ENCODE measurements at regions not wholly inside any gene's neighbourhood (a gene's known extent, or its start where the extent isn't known, plus 50 kb on each side); places are given as distances from the start of the nearest gene placed in this dataset.
"Not testable (repeated sequence)": the region's sequence is repeated elsewhere in the genome, so short reads cannot be mapped to it uniquely, and the experiment has no call there.

- Mint-ChIP-seq H3K9me3 (peaks cover 0 to 4% of the 10 kb centered on the region in 2 donors), H3K27ac (no peak overlapping the region), H3K36me3 (peaks cover 0 to 16% of the 10 kb centered on the region in 2 donors)
- ATAC-seq (peak in 1 of 2 donors; percentile 46), DNase-seq (ENCODE audit: low spot score in 2 of 2) (no peak)
Observed at GRCh38 chr1:184838504-184838951, 83.9 kb upstream of the EDEM3 start.

GRCh38 chr1:184836934-184837895 lies 82.6 kb upstream of the EDEM3 start:
- Mint-ChIP-seq H3K36me3 (peaks cover 0 to 9% of the 10 kb centered on the region in 2 donors), H3K27ac (no peak overlapping the region), H3K9me3 (no peaks in the 10 kb centered on the region)
- no peak for ATAC-seq
- DNase-seq (ENCODE audit: low spot score in 2 of 2) = no peak

- Mint-ChIP-seq H3K36me3 (peaks cover 0 to 9% of the 10 kb centered on the region in 2 donors), H3K9me3 (no peaks in the 10 kb centered on the region), H3K27ac (no peak overlapping the region)
- no peak for DNase-seq (ENCODE audit: low spot score in 2 of 2)
- no peak for ATAC-seq
Observed at GRCh38 chr1:184836141-184836540, 81.5 kb upstream of the EDEM3 start.

- H3K27ac Mint-ChIP-seq; DNase-seq (ENCODE audit: low spot score in 2 of 2); H3K36me3 Mint-ChIP-seq; ATAC-seq; H3K9me3 Mint-ChIP-seq: not testable (repeated sequence)
Observed at GRCh38 chr1:184833994-184834393, 79.3 kb upstream of the EDEM3 start.

GRCh38 chr1:184832517-184832916 lies 77.9 kb upstream of the EDEM3 start:
- no peaks in the 10 kb centered on the region for H3K9me3 Mint-ChIP-seq
- H3K27ac Mint-ChIP-seq = no peak overlapping the region
- ATAC-seq (no peak), DNase-seq (ENCODE audit: low spot score in 2 of 2) (no peak)
- H3K36me3 Mint-ChIP-seq = peaks cover 0 to 9% of the 10 kb centered on the region in 2 donors

- not testable (repeated sequence) for ATAC-seq; H3K36me3 Mint-ChIP-seq; DNase-seq (ENCODE audit: low spot score in 2 of 2); H3K9me3 Mint-ChIP-seq; H3K27ac Mint-ChIP-seq
Observed at GRCh38 chr1:184829496-184829895, 74.8 kb upstream of the EDEM3 start.

- Mint-ChIP-seq H3K36me3 (no peaks in the 10 kb centered on the region), H3K9me3 (no peaks in the 10 kb centered on the region), H3K27ac (no peak overlapping the region)
- DNase-seq (ENCODE audit: low spot score in 2 of 2) (no peak), ATAC-seq (no peak)
Observed at GRCh38 chr1:184828369-184828717, 73.7 kb upstream of the EDEM3 start.

- H3K27ac Mint-ChIP-seq = no peak overlapping the region
- no peak for DNase-seq (ENCODE audit: low spot score in 2 of 2)
- no peaks in the 10 kb centered on the region for H3K9me3 Mint-ChIP-seq
- H3K36me3 Mint-ChIP-seq = peaks cover 0 to 5% of the 10 kb centered on the region in 2 donors
- no peak for ATAC-seq
Observed at GRCh38 chr1:184827600-184828368, 73.1 kb upstream of the EDEM3 start.

GRCh38 chr1:184826001-184826400 lies 71.3 kb upstream of the EDEM3 start:
- Mint-ChIP-seq H3K9me3 (no peaks in the 10 kb centered on the region), H3K36me3 (peaks cover 0 to 5% of the 10 kb centered on the region in 2 donors), H3K27ac (no peak overlapping the region)
- DNase-seq (ENCODE audit: low spot score in 2 of 2) = no peak
- peak in 1 of 2 donors; percentile 51 for ATAC-seq

- H3K36me3 Mint-ChIP-seq = peaks cover 0 to 5% of the 10 kb centered on the region in 2 donors
- H3K27ac Mint-ChIP-seq = no peak overlapping the region
- ATAC-seq (no peak), DNase-seq (ENCODE audit: low spot score in 2 of 2) (no peak)
- H3K9me3 Mint-ChIP-seq = no peaks in the 10 kb centered on the region
Observed at GRCh38 chr1:184825571-184825970, 70.9 kb upstream of the EDEM3 start.

GRCh38 chr1:184824691-184825323 lies 70.1 kb upstream of the EDEM3 start:
- ATAC-seq (no peak), DNase-seq (ENCODE audit: low spot score in 2 of 2) (no peak)
- no peaks in the 10 kb centered on the region for H3K9me3 Mint-ChIP-seq
- H3K27ac Mint-ChIP-seq = no peak overlapping the region
- peaks cover 0 to 5% of the 10 kb centered on the region in 2 donors for H3K36me3 Mint-ChIP-seq

GRCh38 chr1:184823080-184823479 lies 68.4 kb upstream of the EDEM3 start:
- Mint-ChIP-seq H3K27ac (no peak overlapping the region), H3K9me3 (peaks cover 0 to 4% of the 10 kb centered on the region in 2 donors), H3K36me3 (peaks cover 0 to 11% of the 10 kb centered on the region in 2 donors)
- ATAC-seq = no peak
- no peak for DNase-seq (ENCODE audit: low spot score in 2 of 2)

- no peak overlapping the region for H3K27ac Mint-ChIP-seq
- DNase-seq (ENCODE audit: low spot score in 2 of 2) = no peak
- peaks cover 0 to 19% of the 10 kb centered on the region in 2 donors for H3K36me3 Mint-ChIP-seq
- peaks cover 0 to 4% of the 10 kb centered on the region in 2 donors for H3K9me3 Mint-ChIP-seq
- ATAC-seq = no peak
Observed at GRCh38 chr1:184822267-184822666, 67.6 kb upstream of the EDEM3 start.

- Mint-ChIP-seq H3K9me3 (peaks cover 0 to 4% of the 10 kb centered on the region in 2 donors), H3K27ac (no peak overlapping the region), H3K36me3 (peaks cover 0 to 22% of the 10 kb centered on the region in 2 donors)
- DNase-seq (ENCODE audit: low spot score in 2 of 2) (no peak), ATAC-seq (no peak)
Observed at GRCh38 chr1:184821658-184822057, 67.0 kb upstream of the EDEM3 start.

GRCh38 chr1:184820956-184821355 lies 66.3 kb upstream of the EDEM3 start:
- DNase-seq (ENCODE audit: low spot score in 2 of 2) (no peak), ATAC-seq (no peak)
- peaks cover 0 to 22% of the 10 kb centered on the region in 2 donors for H3K36me3 Mint-ChIP-seq
- no peak overlapping the region for H3K27ac Mint-ChIP-seq
- peaks cover 0 to 4% of the 10 kb centered on the region in 2 donors for H3K9me3 Mint-ChIP-seq

- H3K9me3 Mint-ChIP-seq = peaks cover 0 to 4% of the 10 kb centered on the region in 2 donors
- H3K36me3 Mint-ChIP-seq = peaks cover 0 to 22% of the 10 kb centered on the region in 2 donors
- ATAC-seq (no peak), DNase-seq (ENCODE audit: low spot score in 2 of 2) (no peak)
- no peak overlapping the region for H3K27ac Mint-ChIP-seq
Observed at GRCh38 chr1:184820218-184820750, 65.6 kb upstream of the EDEM3 start.
